ENCODE measurements at regions not wholly inside any gene's neighbourhood (a gene's known extent, or its start where the extent isn't known, plus 50 kb on each side); places are given as distances from the start of the nearest gene placed in this dataset.

DNA sequence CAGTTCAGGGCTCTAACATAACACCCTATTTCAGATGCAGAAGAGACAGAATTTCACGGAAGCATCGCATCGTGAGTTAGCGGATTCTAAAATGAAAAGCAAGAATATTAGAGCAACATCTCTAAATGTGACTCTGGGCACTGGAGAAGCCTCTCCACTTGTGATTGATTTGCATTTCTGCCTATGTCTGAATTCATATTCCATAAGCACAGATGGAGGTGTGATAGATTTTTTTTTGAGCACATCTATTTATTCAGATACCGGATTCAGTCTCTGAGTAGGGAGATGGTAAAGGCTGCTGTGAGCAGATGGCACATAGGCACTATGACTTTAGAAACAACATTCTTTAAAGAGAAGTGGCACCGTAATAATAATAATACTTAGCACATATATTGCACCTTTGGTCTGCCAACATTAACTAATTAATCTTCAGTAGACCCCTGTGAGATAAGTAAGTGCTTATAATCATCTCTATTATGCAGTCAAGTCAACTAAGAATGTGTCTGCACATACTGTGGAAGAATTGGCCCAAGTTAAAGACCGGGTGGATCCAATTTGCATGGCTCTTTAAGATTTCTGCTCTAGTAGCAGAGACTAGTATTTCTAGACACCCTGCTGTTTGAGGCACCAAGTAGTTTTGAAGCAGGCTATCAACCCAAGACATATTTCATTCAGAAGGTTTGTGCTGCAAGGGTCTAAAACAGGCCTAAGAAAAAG lies 685.0 kb downstream of the CETN3 start:
- TF ChIP-seq, protein P1, sequence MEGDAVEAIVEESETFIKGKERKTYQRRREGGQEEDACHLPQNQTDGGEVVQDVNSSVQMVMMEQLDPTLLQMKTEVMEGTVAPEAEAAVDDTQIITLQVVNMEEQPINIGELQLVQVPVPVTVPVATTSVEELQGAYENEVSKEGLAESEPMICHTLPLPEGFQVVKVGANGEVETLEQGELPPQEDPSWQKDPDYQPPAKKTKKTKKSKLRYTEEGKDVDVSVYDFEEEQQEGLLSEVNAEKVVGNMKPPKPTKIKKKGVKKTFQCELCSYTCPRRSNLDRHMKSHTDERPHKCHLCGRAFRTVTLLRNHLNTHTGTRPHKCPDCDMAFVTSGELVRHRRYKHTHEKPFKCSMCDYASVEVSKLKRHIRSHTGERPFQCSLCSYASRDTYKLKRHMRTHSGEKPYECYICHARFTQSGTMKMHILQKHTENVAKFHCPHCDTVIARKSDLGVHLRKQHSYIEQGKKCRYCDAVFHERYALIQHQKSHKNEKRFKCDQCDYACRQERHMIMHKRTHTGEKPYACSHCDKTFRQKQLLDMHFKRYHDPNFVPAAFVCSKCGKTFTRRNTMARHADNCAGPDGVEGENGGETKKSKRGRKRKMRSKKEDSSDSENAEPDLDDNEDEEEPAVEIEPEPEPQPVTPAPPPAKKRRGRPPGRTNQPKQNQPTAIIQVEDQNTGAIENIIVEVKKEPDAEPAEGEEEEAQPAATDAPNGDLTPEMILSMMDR (IDR thresholded peaks at IDR 0.05) = no peak
- no peak for TF ChIP-seq POLR2A (IDR thresholded peaks at IDR 0.05)
